Right renal pelvis (tissue), 4 donors: ENCODE measurements at regions not wholly inside any gene's neighbourhood (a gene's known extent, or its start where the extent isn't known, plus 50 kb on each side); places are given as distances from the start of the nearest gene placed in this dataset.

Source experiments
- DNase-seq, 4 donors: peaks; one replicate each; pipeline ENCODE4 v3.0.0-alpha.2; 2013; ENCODE audit warnings: low read depth in 4 of 4, low spot score in 3 of 4, missing footprints in 1 of 4

DNA sequence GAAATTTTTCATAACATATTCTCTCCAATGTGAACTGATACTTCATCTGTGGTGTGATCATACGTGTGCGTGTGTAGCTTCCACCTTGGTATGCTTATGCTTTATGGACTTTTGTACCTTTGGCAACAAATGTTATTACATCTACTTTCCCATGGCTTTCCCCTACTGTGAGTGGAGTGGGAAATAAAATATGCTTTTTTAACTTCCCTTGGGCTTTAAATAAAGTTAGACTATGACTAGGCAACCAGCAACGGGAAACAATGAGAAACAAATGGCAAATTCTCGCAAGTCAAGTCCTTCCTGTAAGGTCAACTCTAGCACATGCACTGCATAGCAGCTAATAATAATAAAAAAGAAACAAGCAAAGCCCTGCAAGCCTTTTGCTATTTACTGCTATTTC, 205.0 kb upstream of the PDE5A start:
- DNase-seq, result no peak

DNA sequence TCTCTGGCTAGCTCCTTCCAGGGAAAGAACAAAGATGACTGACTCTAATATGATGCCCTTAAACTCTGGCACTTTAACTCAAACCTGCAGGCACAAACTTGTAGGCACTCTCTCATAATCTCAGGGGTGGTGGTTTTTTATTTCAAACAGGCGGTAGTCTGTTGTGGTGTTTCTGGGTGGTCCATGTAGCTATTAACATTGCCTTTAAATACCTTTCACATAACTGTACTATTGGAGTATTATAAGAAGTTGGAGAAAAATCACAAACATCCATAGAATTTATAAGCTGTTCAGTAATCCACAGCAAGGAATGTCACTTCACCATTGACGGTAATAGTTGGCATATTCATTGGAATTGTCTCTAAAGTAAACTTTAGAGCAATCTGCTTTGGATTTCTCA, 204.2 kb upstream of the PDE5A start:
- DNase-seq, result no peak

DNA sequence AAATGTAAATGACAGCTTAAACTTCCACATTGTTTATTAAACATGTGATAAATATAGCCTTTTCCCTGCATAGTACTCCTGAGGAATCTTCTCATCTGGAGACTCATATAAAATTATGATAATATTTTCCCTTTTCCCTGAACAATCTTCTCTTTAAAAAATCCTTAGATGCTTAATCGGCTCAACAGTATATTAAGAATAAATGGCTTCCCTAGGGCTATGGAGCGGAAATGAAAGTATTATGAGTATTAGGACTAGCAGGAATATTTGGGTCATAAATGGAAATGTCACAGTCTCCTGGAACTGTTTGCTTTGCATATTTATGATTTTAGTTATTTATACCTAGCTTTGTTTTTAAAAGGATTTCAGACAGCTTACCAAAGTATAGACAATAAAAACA, 200.7 kb upstream of the PDE5A start:
- no peak for DNase-seq

DNA sequence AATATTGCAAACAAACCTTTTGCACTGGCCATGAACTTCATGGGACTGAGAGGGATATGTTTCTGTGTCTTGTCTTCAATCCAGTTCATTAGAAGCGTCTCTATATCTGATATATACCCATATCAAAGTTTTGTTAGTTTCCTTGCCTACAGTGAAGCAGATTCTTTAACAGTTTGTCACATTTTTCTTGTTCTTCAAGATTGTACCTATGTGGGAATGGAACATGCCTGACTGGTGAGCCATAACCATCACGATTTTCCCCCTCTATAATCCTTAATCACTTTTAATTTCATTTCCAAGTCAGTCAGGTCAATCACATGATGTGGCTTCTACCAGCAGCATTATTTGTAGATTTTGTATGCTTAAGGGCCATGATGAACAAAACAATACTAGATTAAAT, 197.1 kb upstream of the PDE5A start:
- no peak for DNase-seq

DNA sequence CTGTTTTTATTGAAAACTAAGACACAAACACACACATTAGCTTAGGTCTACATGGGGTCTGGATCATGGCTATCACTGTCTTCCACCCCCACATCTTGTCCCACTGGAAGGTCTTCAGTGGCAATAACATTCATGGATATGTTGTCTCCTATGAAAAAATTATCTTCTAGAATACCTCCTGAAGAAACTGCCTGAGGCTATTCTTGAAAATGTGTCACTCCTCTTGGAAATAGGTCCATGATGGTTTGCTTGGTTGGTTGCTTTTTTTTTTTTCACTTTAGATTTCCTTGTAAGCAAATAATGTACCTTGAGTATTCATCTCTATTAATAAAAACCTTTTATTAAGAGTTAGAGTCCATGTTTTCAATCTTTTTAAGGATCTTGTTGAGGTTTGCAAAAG, 195.3 kb upstream of the PDE5A start:
- DNase-seq, result no peak

DNA sequence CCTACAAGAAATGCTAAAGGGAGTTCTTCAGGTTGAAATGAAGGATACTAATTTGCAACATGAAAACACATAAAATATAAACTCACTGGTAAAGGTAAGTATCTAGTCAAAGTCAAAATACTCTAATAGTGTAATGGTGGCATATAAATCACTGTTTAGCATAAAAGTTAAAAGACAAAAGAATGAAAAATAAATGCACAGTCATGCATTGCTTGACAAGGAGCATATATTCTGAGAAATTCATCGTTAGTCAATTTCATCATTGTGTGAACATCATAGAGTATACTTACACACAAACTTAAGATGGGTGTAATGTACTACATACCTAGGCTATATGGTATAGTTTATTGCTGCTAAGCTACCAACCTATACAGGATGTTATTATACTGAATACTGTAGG, 194.4 kb upstream of the PDE5A start:
- no peak for DNase-seq

DNA sequence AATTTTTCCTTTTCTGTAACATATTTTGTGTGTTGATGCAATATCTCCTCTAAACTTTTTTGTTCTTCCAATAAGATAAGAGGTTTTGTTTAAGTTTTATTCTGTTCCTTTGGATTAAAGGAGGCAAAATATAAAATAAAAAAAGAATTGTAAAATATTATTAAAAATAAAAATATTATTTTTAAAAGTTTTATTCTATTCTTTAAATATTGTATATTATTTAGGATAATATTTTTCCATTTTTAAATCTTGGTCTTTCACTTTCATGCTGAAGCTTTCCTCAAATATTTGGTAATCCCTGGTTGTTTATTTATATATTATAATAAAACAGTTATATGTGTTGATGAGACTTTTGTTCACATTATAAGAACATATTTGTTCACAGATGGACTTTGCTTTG, 187.9 kb upstream of the PDE5A start:
- DNase-seq, result no peak

DNA sequence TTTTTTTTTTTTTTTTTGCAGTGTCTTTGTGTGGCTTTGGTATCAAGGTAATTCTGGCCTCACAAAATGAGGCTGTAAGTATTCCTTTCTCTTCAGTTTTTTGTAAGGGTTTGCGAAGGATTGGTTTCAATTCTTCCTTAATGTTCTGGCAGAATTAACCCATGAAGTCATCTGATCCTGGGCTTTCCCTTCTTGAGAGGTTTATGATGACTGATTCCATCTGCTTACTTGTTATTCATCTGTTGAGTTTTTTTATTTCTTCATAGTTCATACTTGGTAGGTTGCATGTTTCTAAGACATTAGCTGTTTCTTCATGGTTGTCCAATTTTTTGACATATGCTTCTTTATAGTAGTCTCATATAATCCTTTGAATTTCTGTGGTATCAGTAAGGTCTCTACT, 181.4 kb upstream of the PDE5A start:
- DNase-seq, result no peak

DNA sequence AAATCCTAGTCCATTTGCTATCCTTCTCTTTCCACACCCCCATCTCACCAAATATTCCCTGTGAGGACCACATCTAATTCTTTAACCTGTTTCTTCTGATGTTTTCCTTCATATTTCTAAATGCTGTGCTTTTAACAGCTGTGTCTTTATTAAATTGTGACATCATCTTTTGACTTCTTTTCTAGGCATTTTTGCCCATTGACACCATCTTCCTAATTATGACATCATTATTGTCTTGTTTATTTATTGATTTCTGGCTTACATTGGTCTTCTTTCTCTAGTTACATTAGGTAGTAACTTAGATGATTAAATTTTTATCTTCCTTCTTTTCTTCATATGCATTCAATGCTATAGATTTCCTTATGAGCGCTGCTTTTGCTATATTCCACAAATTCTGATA, 175.8 kb upstream of the PDE5A start:
- no peak for DNase-seq

DNA sequence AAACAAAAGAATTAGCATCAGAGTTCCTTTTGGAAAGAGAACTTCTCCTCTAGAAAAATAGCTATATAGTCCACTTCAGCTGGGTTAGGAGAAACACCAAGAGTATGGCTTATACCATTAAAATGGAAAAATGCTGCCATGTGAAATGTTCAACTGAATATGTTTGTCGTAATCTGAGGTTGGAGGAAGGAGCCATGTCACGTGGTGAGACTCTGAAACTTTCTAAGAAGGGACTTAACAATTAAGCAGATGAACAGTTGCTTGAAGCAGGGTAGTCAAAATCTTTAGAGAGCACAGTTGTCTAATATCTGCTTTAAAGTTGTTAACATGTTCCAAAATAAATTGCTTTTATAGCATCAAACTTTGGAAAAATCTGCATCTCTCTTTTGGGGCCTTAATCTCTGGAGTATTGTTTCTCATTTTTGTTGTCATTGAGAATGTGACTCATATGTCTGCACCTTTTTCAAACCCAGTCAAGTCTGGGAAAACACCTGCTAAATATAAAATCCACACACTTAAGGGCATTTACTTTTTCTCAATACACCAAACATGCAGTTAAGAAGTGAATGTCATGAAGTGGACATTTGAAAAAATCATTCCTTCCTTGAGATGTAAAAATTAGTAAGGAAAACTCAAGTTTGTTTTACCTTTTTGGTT, 168.8 kb upstream of the PDE5A start:
- no peak for DNase-seq

DNA sequence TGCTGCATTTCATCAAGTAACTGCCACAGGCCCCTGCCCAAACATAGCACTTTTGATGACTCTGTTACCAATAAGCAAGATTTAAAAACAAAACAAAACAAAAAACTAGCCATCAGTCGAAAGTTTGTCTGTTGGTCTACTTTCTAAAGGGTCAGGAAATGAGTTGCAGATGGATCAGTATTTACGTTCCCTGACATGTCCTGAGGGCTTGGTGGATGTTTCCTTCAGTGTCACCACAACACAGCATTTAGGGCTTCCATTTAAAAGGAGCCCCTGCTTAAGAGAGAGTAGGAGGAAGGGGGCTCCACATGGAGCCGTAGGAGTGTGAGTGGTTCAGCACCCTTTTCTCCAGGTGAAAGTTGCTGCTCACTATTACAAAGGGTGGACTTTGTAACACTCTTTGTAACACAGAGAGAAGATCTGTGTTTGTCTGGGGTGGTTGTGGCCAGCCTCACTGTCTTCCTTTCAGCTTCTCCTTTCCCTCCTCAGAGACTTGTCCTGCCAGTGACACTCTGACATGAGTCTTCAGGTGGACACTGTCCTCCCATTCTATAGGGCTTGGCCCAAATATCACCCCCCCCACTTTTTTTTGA, 167.5 kb upstream of the PDE5A start:
- no peak for DNase-seq

DNA sequence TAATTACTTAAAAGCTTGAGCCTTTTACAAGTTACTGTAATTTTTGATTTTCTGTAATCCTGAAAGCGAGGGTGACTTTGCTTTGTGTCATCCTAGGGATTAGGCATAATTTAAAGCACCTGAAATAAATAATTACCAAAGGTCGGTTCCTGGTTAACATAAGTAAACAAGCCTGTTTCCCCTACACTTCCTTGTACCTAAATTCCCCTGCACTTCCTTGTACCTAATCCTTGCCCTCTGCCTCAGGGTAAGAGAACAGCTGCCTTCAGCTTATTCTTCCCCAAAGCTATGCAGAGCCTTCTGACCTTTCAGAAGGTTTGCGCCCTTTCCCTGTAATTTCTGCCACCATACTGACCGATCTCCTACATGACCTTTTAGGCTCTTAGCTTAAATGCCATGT, 166.1 kb upstream of the PDE5A start:
- no peak for DNase-seq

DNA sequence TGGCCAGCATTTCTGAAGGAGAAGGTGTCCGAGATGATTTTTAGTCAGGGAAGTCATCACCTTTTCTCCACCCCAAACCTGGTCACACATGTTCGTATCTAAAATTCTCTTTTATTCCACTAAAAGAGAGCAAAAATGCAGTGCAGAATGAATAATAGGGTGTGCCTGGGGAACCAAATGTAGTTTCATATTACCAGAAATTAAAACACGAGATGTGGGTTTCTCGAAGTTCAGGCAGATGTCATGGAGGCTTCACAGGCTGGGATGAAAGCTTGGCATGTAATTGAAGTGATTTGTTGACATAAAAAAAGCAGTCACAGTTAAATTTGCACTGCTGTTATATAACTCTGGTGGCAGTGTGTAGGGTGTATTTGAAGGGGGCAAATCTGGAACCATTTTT, 165.5 kb upstream of the PDE5A start:
- no peak for DNase-seq

DNA sequence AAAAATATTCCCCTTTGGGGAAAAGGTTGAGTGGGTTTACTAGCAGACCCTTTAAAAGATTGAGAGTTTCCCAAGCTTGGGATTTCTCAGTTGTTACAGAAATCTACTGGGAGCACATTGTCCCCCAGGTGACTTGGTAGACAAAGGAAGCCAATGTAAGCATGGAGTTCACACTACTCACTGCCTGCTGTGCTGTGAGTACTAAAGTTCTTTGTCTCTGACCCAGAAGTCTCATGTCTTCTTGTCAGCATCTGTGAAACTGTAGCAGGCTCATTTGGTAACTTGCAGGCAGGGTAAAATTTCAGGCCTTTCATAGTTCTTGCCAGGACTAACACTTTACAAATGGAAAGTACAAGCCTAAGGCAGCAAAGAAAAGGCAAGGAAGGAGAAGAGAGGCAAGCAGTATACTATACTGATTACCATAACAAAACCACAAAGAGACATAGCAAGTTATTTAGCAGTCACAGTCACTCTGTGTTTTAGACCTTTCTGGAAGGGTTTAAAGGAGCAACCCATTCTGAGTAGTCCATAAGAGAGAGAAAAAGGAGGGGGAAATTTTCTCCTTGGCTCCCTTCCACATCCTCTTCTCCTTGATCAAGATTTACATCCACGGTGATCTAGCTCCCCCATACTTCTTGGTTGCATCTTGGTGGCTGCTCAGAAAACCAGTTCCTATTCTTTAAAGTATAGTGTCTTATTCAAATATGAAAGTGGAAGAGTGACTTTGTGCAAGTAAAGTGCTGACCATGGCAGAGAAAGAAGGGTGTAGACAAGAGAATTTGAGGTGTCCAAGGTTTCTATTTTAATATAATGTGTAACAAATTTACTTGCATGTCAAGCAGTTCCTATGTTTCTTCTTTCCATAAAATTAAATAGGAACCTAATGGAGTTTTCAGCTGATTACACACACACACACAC, 160.0 kb upstream of the PDE5A start:
- no peak for DNase-seq

DNA sequence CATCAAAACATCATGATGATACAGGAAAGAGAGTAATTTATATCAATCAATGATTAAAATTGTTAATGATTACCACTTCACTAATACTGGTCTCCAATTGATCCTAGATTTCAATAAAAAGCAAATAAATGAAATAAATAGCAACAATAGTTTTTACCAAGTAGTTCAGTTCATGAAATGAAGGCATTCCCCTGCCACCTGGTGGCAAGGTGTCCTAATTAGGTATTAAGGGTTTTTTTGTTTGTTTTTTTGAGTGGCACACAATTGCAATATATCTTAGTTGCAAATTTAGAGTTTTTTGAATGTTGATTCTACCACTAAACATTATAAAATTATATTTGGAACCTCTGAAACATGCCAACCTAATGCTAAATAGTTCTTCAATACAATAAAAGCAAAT, 157.4 kb upstream of the PDE5A start:
- DNase-seq, result no peak

DNA sequence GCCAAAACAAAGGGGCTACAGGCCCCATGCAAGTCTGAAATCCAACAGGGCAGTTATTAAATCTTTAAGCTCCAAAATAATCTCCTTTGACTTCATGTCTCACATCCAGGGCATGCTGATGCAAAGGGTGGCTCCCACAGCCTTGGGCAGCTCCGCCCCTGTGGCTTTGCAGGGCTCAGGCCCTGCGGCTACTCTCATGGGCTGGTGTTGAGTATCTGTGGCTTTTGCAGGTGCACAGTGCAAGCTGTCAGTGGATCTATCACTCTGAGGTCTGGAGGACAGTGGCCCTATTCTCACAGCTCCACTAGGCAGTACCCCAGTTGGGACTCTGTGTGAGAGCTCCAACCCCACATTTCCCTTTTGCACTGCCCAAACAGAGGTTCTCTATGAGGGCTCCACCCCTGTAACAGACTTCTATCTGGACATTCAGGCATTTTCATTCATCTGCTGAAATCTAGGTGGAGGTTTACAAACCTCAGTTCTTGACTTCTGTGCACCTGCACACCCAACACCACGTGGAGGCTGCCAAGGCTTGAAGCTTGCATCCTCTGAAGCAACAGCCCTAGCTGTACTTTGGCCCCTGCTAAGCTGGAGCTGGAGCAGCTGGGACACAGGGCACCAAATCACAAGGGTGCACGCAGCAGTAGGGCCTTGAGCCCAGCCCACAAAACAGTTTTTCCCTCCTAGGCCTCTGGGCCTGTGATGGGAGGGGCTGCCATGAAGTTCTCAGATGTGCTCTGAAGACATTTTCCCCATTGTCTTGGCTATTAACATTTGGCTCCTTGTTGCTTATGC, 154.8 kb upstream of the PDE5A start:
- DNase-seq, result no peak

DNA sequence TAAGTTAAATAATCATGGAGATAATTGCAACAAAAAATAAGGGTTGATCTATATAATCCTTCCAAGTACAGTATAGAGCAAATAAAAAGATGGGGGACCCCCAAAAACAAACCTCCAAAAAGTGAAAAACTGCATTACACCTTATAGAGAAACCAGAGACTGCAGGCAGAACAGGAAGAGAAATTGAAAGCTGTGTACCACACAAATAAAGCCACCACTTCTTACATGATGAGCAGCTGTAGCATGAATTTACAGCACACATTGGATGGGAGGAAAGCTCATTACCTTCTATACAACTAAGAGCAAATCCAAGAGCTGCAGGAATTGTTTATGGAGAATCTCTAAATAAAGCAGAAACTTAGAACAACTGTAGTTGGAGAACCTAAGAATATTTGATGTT, 152.4 kb upstream of the PDE5A start:
- no peak for DNase-seq

DNA sequence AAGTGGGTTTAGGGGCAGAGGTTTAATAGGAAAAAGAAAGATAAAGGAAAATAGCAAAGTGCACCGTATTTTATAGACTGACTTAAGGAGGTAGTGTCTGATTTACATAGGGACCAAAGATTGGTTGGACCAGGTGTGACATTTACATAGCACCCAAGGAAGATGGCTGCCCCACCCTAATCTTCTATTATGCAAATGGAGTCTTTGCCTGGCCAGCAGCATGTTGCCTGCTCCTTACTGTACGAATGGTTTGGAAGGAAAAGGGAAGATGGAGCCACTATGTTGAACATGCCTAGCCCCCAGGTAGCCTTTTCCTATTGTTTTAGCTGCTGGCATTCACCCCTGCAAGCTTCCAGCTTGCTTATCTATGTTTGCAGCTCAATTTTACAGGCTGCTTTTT, 146.2 kb upstream of the PDE5A start:
- no peak for DNase-seq

DNA sequence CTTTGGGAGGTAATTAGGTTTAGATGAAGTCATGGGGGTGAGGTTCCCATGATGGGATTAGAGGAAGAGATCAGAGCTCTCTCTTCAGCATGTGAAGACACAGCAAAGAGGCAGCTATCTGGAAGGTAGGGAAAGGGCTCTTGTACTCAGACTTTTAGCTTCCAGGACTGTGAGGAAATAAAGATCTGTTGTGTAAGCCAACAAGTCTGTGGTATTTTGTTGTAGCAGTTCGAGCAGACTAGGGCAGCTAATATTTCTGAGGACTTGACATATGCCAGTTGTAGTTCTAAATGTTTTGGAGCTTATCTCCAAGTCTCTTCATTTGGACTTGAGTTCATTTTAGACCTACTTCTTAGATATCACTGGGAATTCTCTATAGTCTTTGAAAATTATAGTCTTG, 137.3 kb upstream of the PDE5A start:
- DNase-seq, result no peak

DNA sequence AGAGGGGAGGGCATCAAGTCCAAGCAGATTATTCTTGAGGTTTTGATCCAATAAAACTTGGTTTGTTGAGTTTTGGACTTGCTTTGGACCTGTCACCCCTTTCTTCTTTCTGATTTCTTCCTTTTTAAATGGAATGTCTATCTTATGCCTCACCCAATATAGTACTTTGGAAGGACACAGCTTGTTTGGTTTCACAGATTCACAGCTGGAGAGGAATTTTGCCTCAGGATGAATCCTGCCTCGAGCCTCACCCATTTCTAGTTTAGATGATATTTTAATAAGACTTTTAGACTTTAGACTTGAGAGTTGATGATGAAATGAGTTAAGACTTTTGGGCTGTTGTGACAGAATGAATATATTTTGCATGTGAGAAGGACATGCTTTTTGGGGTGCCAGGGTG, 136.9 kb upstream of the PDE5A start:
- no peak for DNase-seq

DNA sequence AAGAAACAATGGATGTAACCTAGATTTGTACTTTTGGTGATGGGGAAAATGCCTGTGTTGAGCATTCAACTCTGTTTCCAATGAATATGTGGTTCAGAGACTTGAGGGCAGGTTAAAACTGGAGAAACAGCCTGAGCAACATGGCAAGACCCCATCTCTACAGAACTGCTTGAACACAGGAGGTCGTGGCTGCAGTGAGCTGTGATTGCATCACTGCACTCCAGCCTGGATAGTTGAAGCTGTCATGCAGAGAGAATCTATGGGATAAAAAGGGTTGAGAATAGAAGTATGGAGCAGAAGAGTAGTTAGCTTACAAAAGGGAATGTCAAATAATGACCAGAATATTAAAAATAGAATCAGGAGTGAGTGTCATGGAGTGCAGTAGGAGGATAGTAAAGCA, 134.8 kb upstream of the PDE5A start:
- DNase-seq, result no peak
